MM.1S (cell line): ENCODE measurements at regions not wholly inside any gene's neighbourhood (a gene's known extent, or its start where the extent isn't known, plus 50 kb on each side); places are given as distances from the start of the nearest gene placed in this dataset.

ENCODE experiments used
- DNase-seq: peaks from one replicate; pipeline ENCODE4 v3.0.0-alpha.2; 2015
- H2AFZ ChIP-seq: fragments of 300-600 bp; sonication (generic); 2 replicates; pipeline ENCODE4 v1.6.0; 2016; ENCODE audit warnings: antibody characterized with exemption, low read length
- H3F3A ChIP-seq: fragments of 300-600 bp; sonication (generic); 2 replicates; pipeline ENCODE4 v1.6.1; 2016; ENCODE audit warnings: mild to moderate bottlenecking, antibody characterized with exemption, low read length, moderate library complexity, mixed read lengths; ENCODE audit not compliant: insufficient read depth
- H3K27ac ChIP-seq: fragments of 300-600 bp; sonication (generic); 2 replicates; pipeline ENCODE4 v1.5.1; 2016; ENCODE audit warnings: mild to moderate bottlenecking, low read length
- H3K27me3 ChIP-seq: fragments of 300-600 bp; sonication (generic); replicated peaks from 2 replicates; pipeline ENCODE4 v1.6.0; 2016; ENCODE audit warnings: low read length; ENCODE audit not compliant: insufficient read depth
- H3K36me3 ChIP-seq: fragments of 300-600 bp; sonication (generic); replicated peaks from 2 replicates; pipeline ENCODE4 v1.6.1; 2016; ENCODE audit warnings: mild to moderate bottlenecking, low read length, mixed read lengths; ENCODE audit not compliant: insufficient read depth
- H3K4me1 ChIP-seq: fragments of 300-600 bp; sonication (generic); 2 replicates; pipeline ENCODE4 v1.6.1; 2016; ENCODE audit warnings: low read length, mixed read lengths
- H3K4me2 ChIP-seq: fragments of 300-600 bp; sonication (generic); 2 replicates; pipeline ENCODE4 v1.6.0; 2016; ENCODE audit warnings: low read depth, low read length
- H3K4me3 ChIP-seq: fragments of 300-600 bp; sonication (generic); 2 replicates; pipeline ENCODE4 v1.5.1; 2016; ENCODE audit warnings: low read length, mixed read lengths
- H3K79me2 ChIP-seq: fragments of 300-600 bp; sonication (generic); 2 replicates; pipeline ENCODE4 v1.6.1; 2016; ENCODE audit warnings: mixed run types, low read length, mixed read lengths
- H3K9ac ChIP-seq: fragments of 300-600 bp; sonication (generic); 2 replicates; pipeline ENCODE4 v1.6.1; 2016; ENCODE audit warnings: low read length, mixed read lengths
- H3K9me2 ChIP-seq: fragments of 300-600 bp; sonication (generic); replicated peaks from 2 replicates; pipeline ENCODE4 v1.6.1; 2016; ENCODE audit warnings: mild to moderate bottlenecking, low read length, mixed read lengths; ENCODE audit not compliant: insufficient read depth
- H3K9me3 ChIP-seq: fragments of 300-600 bp; sonication (generic); replicated peaks from 2 replicates; pipeline ENCODE4 v1.6.1; 2016; ENCODE audit warnings: mild to moderate bottlenecking, low read length, mixed read lengths; ENCODE audit not compliant: insufficient read depth
- H4K20me1 ChIP-seq: fragments of 300-600 bp; sonication (generic); 2 replicates; pipeline ENCODE4 v1.6.1; 2016; ENCODE audit warnings: mild to moderate bottlenecking, low read length, moderate library complexity, mixed read lengths; ENCODE audit not compliant: insufficient read depth
- CTCF ChIP-seq: fragments of 300-600 bp; sonication (generic); IDR thresholded peaks from 2 replicates; pipeline ENCODE4 v1.5.1; 2016; ENCODE audit warnings: antibody characterized with exemption, low read length, mixed read lengths
- EZH2 ChIP-seq: fragments of 300-600 bp; sonication (generic); optimal IDR thresholded peaks from 2 replicates; pipeline ENCODE3; 2017; ENCODE audit warnings: low read depth, mild to moderate bottlenecking, antibody characterized with exemption, low read length, mixed read lengths
- EZH2phosphoT487 ChIP-seq: fragments of 300-600 bp; sonication (generic); IDR thresholded peaks from 2 replicates; pipeline ENCODE4 v1.6.1; 2018; ENCODE audit warnings: antibody characterized with exemption, low read length

GRCh38 chr1:96009831-96010434 lies 711.7 kb upstream of the PTBP2 start:
- Histone ChIP-seq H3K79me2 (no peaks in the 10 kb centered on the region), H3K36me3 (no peaks in the 10 kb centered on the region), H2AFZ (no peak overlapping the region), H3K4me3 (no peak overlapping the region), H4K20me1 (no peaks in the 10 kb centered on the region), H3K4me2 (no peak overlapping the region), H3K27ac (no peak overlapping the region), H3K9me2 (no peaks in the 10 kb centered on the region), H3F3A (no peaks in the 10 kb centered on the region), H3K27me3 (no peaks in the 10 kb centered on the region), H3K9me3 (no peaks in the 10 kb centered on the region), H3K4me1 (no peaks in the 10 kb centered on the region), H3K9ac (no peak overlapping the region)
- TF ChIP-seq EZH2phosphoT487 (no peak), EZH2 (no peak)
- DNase-seq, result no peak

GRCh38 chr1:96011606-96012005 lies 710.0 kb upstream of the PTBP2 start:
- Histone ChIP-seq H3K9ac (no peak overlapping the region), H3K79me2 (no peaks in the 10 kb centered on the region), H4K20me1 (no peaks in the 10 kb centered on the region), H2AFZ (no peak overlapping the region), H3K36me3 (no peaks in the 10 kb centered on the region), H3K4me3 (no peak overlapping the region), H3K4me1 (no peaks in the 10 kb centered on the region), H3K27ac (no peak overlapping the region), H3K9me2 (no peaks in the 10 kb centered on the region), H3F3A (no peaks in the 10 kb centered on the region), H3K9me3 (no peaks in the 10 kb centered on the region), H3K27me3 (no peaks in the 10 kb centered on the region), H3K4me2 (no peak overlapping the region)
- no peak for DNase-seq
- TF ChIP-seq EZH2 (no peak), EZH2phosphoT487 (no peak), CTCF (no peak)

GRCh38 chr1:96016219-96016618 lies 705.4 kb upstream of the PTBP2 start:
- no peaks in the 10 kb centered on the region for H3F3A ChIP-seq

More at GRCh38 chr1:96016219-96016618, 705.4 kb upstream of the PTBP2 start:
- H3K27ac ChIP-seq, result no peak overlapping the region
- no peaks in the 10 kb centered on the region for H3K27me3 ChIP-seq
- no peaks in the 10 kb centered on the region for H3K9me3 ChIP-seq
- no peak overlapping the region for H2AFZ ChIP-seq
- no peak for DNase-seq
- H3K36me3 ChIP-seq, result no peaks in the 10 kb centered on the region
- no peak overlapping the region for H3K4me2 ChIP-seq
- no peaks in the 10 kb centered on the region for H3K79me2 ChIP-seq
- no peak overlapping the region for H3K9ac ChIP-seq
- H4K20me1 ChIP-seq, result no peaks in the 10 kb centered on the region
- no peaks in the 10 kb centered on the region for H3K9me2 ChIP-seq
- H3K4me1 ChIP-seq, result no peaks in the 10 kb centered on the region
- H3K4me3 ChIP-seq, result no peak overlapping the region
- TF ChIP-seq EZH2phosphoT487 (no peak), EZH2 (no peak), CTCF (no peak)
